ENCODE measurements at regions not wholly inside any gene's neighbourhood (a gene's known extent, or its start where the extent isn't known, plus 50 kb on each side); places are given as distances from the start of the nearest gene placed in this dataset.

DNA sequence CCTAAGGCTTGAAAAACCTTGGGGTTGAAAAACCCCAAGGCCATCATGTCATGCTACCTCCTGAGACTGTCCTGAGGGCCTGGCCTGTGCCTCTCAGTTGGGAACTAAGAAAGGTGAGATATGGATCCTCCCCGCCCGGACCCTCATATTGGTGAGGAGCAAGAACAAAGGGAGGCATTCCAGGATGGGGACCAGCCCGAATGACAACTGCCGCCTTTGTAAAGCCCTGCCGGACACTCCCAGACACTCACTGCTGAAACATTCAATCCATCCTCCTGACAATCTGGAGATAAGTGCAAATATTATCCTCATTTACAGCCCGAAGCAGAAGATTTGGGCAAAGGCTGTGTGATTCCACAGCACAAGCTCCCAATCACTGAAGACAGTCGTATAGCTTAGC is 298.3 kb downstream of the NSG2 start:
- Mint-ChIP-seq H3K27me3 (ENCODE audit: insufficient read depth) (peaks cover 2% of the 10 kb centered on the region), H3K27ac (no peak overlapping the region), H3K36me3 (ENCODE audit: low read depth) (no peaks in the 10 kb centered on the region), H3K4me3 (no peak overlapping the region), H3K9me3 (peaks cover 31% of the 10 kb centered on the region), H3K4me1 (ENCODE audit: low read depth) (no peaks in the 10 kb centered on the region)
- TF ChIP-seq, protein P1, sequence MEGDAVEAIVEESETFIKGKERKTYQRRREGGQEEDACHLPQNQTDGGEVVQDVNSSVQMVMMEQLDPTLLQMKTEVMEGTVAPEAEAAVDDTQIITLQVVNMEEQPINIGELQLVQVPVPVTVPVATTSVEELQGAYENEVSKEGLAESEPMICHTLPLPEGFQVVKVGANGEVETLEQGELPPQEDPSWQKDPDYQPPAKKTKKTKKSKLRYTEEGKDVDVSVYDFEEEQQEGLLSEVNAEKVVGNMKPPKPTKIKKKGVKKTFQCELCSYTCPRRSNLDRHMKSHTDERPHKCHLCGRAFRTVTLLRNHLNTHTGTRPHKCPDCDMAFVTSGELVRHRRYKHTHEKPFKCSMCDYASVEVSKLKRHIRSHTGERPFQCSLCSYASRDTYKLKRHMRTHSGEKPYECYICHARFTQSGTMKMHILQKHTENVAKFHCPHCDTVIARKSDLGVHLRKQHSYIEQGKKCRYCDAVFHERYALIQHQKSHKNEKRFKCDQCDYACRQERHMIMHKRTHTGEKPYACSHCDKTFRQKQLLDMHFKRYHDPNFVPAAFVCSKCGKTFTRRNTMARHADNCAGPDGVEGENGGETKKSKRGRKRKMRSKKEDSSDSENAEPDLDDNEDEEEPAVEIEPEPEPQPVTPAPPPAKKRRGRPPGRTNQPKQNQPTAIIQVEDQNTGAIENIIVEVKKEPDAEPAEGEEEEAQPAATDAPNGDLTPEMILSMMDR (IDR thresholded peaks at IDR 0.05), result no peak
- DNase-seq, result no peak

DNA sequence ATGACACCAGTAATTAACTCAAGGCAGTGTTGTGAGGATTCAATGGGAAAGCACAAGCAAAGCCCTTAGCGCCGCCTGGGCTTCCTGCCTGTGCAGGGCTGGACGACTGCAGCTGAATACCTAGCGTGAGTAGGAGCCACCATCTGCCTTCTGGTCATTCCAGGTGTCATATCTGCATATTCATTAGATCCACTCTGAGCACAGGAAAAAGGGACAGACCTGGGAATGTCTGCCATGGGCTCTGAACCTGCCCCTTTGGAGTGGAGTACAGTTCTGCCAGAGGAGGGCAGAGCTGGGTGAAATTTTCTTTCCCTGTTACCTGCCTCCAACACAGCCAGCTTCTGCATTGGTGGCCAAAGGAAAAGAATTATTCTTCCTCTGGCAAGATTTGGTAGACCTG is 298.8 kb downstream of the NSG2 start:
- H3K27ac Mint-ChIP-seq, result no peak overlapping the region
- H3K36me3 Mint-ChIP-seq (ENCODE audit: low read depth), result no peaks in the 10 kb centered on the region
- TF ChIP-seq, protein P1 (IDR thresholded peaks at IDR 0.05), result no peak
- no peak overlapping the region for H3K4me3 Mint-ChIP-seq
- H3K4me1 Mint-ChIP-seq (ENCODE audit: low read depth), result no peaks in the 10 kb centered on the region
- H3K9me3 Mint-ChIP-seq, result peaks cover 30% of the 10 kb centered on the region
- peaks cover 2% of the 10 kb centered on the region for H3K27me3 Mint-ChIP-seq (ENCODE audit: insufficient read depth)
- DNase-seq, result no peak

DNA sequence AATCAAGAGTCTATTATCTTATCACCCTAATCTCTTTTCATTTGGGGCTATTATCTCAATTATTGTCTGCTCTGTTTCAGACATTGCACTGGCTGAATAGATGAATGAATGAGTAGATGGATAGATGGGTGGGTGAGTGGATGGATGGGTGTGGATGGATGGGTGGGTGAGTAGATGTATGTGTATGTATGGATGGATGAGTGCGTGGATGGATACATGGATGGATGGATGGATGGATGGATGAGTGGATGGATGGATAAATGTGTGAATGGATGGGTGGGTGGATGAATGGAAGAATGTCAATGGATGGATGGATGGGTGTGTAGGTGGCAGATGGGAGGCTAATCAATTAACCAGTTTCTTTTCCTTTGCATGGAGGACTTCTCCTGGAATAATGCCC is 301.7 kb downstream of the NSG2 start:
- H3K27ac Mint-ChIP-seq, result no peak overlapping the region
- H3K9me3 Mint-ChIP-seq, result peaks cover 42% of the 10 kb centered on the region
- no peak for DNase-seq
- H3K27me3 Mint-ChIP-seq (ENCODE audit: insufficient read depth), result peaks cover 2% of the 10 kb centered on the region
- TF ChIP-seq, protein P1 (IDR thresholded peaks at IDR 0.05), result no peak
- H3K36me3 Mint-ChIP-seq (ENCODE audit: low read depth), result no peaks in the 10 kb centered on the region; the same call in 1 of the 2 replicates
- H3K4me1 Mint-ChIP-seq (ENCODE audit: low read depth), result no peaks in the 10 kb centered on the region
- no peak overlapping the region for H3K4me3 Mint-ChIP-seq

DNA sequence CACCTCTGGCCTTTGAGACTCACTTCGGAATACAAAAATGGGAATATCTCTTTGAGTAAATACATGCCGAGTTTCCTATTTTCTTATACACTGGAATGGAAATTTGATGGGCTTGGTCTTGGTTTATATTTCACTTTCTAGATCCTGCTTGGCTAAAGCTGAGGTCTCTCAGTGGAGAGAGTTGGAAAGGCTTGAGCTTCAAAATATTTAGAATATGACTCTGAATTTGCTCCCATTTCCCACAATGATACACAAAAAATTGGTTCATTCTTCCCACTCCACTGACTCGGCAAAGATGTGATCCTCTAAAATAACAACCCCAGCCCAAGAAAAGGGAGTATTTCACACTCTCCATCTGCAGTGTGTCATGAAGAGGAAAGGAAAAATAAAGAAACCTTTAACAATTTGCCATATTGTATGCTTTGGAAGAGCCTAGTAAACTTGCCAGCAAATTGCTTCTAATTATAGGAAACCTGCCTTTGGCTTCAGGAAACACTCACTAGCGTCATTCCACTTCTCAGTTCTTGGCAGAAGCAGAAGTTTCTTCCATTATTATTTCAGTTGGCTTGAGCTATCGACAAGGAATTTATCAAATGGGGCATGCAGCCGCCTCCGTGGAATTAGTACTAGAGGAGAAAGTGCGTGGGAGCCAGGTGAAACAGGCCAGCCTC is 302.9 kb downstream of the NSG2 start:
- H3K27ac Mint-ChIP-seq, result no peak overlapping the region
- peaks cover 39% of the 10 kb centered on the region for H3K9me3 Mint-ChIP-seq
- H3K27me3 Mint-ChIP-seq (ENCODE audit: insufficient read depth), result no peaks in the 10 kb centered on the region; the same call in 1 of the 2 replicates
- TF ChIP-seq, protein P1 (IDR thresholded peaks at IDR 0.05), result no peak
- H3K4me3 Mint-ChIP-seq, result no peak overlapping the region
- H3K4me1 Mint-ChIP-seq (ENCODE audit: low read depth), result no peaks in the 10 kb centered on the region
- DNase-seq, result no peak
- H3K36me3 Mint-ChIP-seq (ENCODE audit: low read depth), result no peaks in the 10 kb centered on the region; the same call in 1 of the 2 replicates

DNA sequence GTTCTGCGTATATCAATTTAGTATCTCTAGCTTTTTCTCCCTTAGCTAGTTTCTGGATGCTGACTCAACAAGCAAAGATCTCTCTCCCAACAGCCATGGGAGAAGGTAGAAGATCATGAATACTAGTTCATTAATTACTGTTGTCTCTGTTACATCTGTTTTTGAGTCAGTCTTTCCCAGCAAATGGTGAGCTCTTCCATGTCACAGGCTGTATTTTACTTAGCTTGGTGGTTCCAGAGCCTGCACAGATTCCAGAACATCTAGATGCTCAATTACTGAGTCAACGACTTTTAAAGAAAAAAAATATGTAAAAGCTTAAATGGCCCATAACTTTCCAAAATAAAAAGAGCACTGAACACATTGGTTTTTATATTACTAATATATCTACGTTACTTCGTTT is 307.2 kb downstream of the NSG2 start:
- H3K27ac Mint-ChIP-seq, result no peak overlapping the region
- peaks cover 40% of the 10 kb centered on the region for H3K9me3 Mint-ChIP-seq
- H3K27me3 Mint-ChIP-seq (ENCODE audit: insufficient read depth), result 0 out of 2 replicates have a peak, but pooled peaks cover 3% of the 10 kb centered on the region
- no peak overlapping the region for H3K4me3 Mint-ChIP-seq
- no peaks in the 10 kb centered on the region; the same call in 1 of the 2 replicates for H3K36me3 Mint-ChIP-seq (ENCODE audit: low read depth)
- no peaks in the 10 kb centered on the region for H3K4me1 Mint-ChIP-seq (ENCODE audit: low read depth)
- no peak for DNase-seq
- TF ChIP-seq, protein P1 (IDR thresholded peaks at IDR 0.05), result no peak
